ENCODE measurements at regions not wholly inside any gene's neighbourhood (a gene's known extent, or its start where the extent isn't known, plus 50 kb on each side); places are given as distances from the start of the nearest gene placed in this dataset.
"Not testable (repeated sequence)": the region's sequence is repeated elsewhere in the genome, so short reads cannot be mapped to it uniquely, and the experiment has no call there.

- no peak for ATAC-seq
- no peak for DNase-seq (ENCODE audit: low spot score)
Measured at GRCh38 chr7:94100723-94101345, 96.7 kb upstream of the BET1 start.

DNA sequence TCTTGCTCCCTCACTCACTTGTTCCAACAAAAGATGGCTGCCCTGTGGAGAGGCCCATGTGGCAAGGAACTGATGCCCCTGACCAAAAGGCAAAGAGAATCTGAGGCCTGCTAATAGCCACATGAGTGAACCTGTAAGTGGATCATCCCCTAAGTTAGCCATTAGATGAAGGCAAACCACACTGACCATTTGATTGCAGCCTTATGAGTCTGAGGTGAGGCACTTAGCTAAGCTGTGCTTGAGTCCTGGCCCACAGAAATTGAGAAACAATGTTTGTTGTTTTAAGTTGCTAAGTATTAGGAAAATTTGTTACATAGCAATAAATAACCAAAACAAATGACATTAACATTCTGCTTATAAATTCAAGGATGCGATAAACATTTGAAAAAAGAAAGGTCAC, 100.1 kb upstream of the BET1 start:
- DNase-seq (ENCODE audit: low spot score) = no peak
- no peak for ATAC-seq

DNA sequence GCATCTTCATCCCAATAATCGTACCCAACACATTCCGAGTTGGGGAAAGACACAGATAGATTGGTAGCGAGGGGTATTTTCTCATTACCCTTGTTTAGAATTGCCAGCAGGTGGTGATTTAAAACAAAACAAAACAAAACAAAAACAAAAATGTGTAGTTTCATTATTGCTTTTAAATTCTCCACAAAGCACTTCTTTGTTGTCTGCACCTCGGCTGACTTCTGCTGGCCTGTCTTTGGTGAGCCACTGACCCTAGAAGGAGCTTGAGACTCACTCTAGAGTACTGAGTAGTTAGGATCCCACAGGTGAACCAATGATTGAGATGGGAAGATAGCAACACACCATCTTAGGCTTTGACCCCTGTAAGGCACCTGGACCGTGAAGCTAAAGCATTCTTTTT, 105.4 kb upstream of the BET1 start:
- no peak for DNase-seq (ENCODE audit: low spot score)
- ATAC-seq = no peak

DNA sequence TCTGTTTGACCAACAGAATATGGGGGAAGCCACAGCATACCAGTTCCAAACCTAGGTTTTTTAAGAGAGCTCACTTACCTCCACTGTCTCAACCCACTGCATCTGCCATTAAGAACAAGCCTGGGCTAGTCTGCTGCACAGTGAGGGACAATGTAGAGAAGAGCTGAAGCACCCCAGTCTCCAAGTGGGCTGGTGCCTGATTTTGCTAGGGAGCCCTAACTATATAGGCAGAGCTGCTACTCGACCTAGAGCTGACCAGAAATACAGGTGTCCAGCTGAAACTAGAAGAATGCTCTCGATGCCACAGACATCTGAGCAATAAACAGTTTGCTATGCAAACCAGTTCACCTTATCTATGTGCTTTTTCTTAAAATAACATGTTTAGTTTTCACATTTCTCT, 106.9 kb upstream of the BET1 start:
- DNase-seq (ENCODE audit: low spot score) (no peak), ATAC-seq (no peak)

- no peak for ATAC-seq
- DNase-seq (ENCODE audit: low spot score) = no peak
Measured at GRCh38 chr7:94115316-94115715, 111.2 kb upstream of the BET1 start.

- ATAC-seq (no peak), DNase-seq (ENCODE audit: low spot score) (no peak)
Measured at GRCh38 chr7:94123136-94123535, 119.0 kb upstream of the BET1 start.

GRCh38 chr7:94127026-94127425, 122.9 kb upstream of the BET1 start:
- no peak for ATAC-seq
- DNase-seq (ENCODE audit: low spot score) = no peak

DNA sequence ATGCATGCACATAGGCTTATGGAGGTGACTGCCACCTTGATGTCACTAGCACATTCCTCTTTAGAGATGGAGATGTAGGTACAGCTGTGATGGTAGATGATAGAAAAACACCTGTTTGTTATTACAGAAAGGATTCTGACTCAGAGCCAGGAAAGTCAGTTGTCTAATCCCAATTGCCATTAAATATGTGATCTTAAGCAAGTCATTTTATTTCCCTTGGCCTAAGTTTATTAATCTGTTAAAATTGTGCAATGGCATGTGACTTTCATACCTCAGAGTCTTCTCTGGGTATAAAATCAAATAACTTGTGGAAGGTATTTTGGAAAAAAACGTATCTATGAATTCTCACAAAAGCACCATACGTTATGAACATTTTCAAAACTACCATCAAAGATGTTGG, 123.9 kb upstream of the BET1 start:
- DNase-seq (ENCODE audit: low spot score) (no peak), ATAC-seq (no peak)

- ATAC-seq (no peak), DNase-seq (ENCODE audit: low spot score) (no peak)
Measured at GRCh38 chr7:94129443-94130140, 125.4 kb upstream of the BET1 start.

DNA sequence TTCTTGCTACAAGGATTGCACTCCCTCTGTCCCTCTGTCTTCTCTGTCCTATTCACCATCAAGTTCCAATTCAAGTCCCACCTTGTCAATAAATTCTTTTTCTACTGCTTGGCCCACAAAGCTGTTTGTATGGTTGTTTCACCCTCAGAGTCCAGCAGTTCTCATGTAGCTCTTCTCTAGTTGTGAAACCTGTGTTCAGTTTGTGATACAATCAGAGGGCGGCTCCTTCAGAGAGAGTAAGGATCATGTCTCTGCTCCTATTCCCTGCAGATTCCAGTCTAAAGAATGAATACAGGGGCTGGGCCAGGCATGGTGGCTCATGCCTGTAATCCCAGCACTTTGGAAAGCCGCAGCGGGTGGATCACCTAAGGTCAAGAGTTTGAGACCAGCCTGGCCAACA, 126.6 kb upstream of the BET1 start:
- no peak for DNase-seq (ENCODE audit: low spot score)
- no peak for ATAC-seq

GRCh38 chr7:94133460-94133859, 129.3 kb upstream of the BET1 start:
- no peak for ATAC-seq
- DNase-seq (ENCODE audit: low spot score) = no peak

- DNase-seq (ENCODE audit: low spot score) = no peak
Measured at GRCh38 chr7:94135180-94135579, 131.0 kb upstream of the BET1 start.

GRCh38 chr7:94142281-94142680, 138.1 kb upstream of the BET1 start:
- DNase-seq (ENCODE audit: low spot score) (no peak), ATAC-seq (no peak)

More at GRCh38 chr7:94135180-94135579, 131.0 kb upstream of the BET1 start:
- no peak for ATAC-seq

DNA sequence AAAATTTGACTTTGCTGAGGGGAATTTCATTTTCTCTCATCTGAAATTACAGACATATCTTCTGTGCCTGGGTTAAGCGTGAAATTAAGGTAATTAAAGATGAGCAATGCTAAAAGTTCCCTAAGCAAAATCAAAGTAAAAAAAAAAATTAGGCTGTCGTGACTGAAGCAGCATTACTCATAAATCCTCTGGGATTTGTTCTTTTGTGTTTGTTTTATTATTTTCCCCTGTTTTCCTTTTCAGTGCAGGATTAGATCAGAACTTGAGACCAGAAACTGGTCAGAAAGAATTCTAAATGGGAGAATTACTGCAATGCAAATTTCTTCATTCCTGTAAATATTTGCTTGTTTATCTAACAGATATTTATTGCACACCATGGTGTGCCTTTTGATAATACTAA, 141.4 kb upstream of the BET1 start:
- ATAC-seq = no peak
- no peak for DNase-seq (ENCODE audit: low spot score)

DNA sequence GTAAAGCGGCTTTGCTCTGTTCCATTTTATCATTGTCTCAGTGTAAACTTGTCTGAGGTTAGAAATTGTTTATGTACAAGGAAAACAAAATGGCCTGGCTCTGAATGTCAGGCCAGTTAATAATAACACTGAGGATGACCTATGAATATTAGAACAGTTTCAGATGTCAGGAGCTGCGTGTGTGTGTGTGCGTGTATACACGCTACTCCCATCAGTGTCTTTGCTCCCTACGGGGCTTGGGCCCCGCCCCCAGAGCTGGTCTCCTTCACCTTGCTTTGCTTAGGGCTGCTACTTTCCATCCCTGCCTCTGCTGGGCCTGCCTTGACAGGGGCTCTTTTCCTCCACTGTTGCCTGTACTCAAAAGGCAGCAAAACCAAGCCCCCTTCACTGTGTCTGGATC, 142.3 kb upstream of the BET1 start:
- ATAC-seq (no peak), DNase-seq (ENCODE audit: low spot score) (no peak)

DNA sequence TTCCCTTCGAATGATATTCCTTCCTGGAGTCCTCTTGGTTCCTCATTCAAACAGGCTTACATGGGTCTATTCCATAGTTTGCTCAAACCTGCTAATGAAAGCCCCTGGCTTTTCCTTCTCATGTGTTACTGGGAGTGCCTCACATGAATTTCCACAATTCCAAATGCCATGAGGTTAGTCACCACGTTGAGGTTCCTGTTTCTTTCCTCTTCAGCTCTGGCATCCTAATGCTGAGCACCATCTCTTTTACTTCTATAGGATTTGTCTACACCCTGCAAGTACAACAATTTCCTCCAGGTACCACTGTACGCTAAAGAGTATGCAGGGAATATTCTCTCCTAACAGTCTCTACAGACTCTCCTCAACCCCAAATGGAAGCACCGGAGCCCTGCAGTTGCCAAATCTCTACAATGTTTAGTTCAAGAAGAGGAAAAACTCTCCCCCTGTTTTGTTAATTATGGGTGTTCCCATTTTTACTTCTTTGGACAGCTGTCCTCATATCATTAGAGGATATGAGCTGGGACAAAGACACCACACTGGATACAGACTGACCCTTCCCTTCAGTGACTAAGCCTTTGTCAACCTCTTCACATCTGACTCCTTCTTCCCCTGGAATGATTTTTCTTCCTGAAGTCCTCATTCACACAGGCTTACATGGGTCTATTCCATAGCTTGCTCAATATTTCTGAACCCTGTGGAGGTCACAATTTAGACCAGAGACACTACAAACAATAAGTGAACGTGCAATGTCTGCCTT, 145.8 kb upstream of the BET1 start:
- ATAC-seq = no peak

DNA sequence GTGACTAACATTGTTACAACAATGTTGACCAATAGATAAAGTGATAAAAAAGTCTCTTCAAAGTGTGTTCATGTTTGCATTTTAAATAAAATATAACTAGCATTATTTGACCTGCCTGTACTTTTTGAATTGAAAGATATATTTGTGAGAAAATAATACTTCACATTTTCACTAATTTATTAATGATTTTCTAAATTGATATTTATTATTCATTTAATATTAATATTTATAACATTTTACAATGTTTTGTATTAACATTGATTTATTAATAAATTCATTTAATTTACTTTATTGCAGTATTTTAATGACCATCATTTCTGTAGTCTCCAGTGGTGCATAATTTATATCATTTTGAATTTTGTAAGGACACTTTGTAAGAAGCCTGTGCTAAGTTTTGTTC, 150.0 kb upstream of the BET1 start:
- DNase-seq (ENCODE audit: low spot score) (no peak), ATAC-seq (no peak)

More for the DNA sequence above, 145.8 kb upstream of the BET1 start:
- DNase-seq (ENCODE audit: low spot score) = no peak

DNA sequence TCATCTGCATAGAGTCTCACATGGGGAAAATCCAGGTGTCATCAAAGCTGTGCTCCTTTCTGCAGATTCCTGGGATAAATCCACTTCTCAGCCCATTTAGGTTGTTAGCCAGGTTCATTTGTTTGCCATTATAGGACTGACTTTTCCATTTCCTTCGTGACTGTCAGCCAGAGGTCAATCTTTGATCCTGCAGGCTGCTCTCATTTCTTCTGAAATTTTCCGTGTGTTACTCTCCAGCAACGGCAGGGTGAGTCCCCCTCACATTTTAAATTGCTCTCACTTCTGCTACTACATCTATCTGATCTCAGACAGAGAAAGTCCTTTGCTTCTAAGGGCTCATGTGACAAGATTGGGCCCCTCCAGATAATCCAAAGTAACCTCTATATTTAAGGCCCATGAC, 150.7 kb upstream of the BET1 start:
- ATAC-seq (no peak), DNase-seq (ENCODE audit: low spot score) (no peak)

DNA sequence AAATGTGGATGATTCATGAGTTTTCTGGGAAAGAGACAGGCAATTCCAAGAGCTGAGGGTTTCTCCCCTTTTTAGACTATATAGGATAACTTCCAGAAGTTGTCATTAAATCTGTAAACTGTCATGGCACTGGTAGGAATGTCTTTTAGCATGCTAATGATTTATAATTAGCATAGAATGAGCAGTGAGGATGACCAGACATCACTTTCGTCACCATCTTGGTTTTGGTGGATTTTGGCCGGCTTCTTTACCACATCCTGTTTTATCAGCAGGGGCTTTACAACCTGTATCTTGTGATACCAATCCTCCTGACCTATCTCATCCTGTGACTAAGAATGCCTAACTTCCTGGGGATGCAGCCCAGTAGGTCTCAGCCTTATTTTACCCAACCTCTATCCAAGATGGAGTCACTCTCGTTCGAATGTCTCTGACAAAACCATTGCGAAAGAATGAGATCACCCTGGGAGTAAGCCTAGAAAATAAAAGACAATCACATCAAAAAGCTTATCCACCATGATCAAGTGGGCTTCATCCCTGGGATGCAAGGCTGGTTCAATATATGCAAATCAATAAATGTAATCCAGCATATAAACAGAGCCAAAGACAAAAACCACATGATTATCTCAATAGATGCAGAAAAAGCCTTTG, 153.6 kb upstream of the BET1 start:
- not testable (repeated sequence) for ATAC-seq; DNase-seq (ENCODE audit: low spot score)

- no peak for DNase-seq (ENCODE audit: low spot score)
- no peak for ATAC-seq
Measured at GRCh38 chr7:94160719-94161435, 156.7 kb upstream of the BET1 start.

DNA sequence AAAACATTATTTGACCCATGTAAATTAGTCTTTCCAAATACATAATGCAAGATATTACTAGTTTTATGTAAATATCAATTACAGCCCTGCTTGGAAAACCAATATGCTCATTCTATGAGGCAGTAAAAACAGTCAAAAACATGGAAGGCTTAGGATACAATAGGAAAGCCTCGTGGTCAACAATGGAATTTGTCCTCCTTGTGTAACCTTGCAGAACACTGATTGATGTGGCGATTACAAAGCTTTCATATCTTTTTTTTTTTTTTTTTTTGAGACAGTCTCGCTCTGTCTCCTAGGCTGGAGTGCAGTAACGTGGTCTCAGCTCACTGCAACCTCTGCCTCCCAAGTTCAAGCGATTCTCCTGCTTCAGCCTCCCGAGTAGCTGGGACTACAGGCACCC, 157.3 kb upstream of the BET1 start:
- no peak for ATAC-seq
- DNase-seq (ENCODE audit: low spot score) = no peak

Data from left lobe of liver (tissue), 2 donors.